ENCODE measurements at regions not wholly inside any gene's neighbourhood (a gene's known extent, or its start where the extent isn't known, plus 50 kb on each side); places are given as distances from the start of the nearest gene placed in this dataset.

DNA sequence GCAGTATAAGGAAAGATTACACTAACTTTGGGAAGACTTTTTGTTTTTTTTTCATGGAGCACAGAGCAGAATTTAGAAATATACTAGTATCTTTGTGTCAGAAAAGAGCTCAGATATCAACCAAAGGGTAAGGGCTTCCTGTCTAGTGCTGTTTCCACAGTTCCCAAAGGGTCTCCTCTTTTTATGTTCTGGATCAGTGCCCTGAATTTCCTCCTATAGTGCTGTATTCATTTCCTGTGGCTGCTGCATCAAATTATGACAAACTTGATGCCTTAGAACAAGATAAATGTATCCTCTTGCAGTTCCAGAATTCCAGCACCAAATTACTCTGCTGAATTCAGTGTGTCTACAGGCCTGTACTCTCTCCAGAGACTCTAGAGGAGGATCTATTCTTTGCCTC, 219.8 kb upstream of the THRB start:
- TF ChIP-seq, protein P1, sequence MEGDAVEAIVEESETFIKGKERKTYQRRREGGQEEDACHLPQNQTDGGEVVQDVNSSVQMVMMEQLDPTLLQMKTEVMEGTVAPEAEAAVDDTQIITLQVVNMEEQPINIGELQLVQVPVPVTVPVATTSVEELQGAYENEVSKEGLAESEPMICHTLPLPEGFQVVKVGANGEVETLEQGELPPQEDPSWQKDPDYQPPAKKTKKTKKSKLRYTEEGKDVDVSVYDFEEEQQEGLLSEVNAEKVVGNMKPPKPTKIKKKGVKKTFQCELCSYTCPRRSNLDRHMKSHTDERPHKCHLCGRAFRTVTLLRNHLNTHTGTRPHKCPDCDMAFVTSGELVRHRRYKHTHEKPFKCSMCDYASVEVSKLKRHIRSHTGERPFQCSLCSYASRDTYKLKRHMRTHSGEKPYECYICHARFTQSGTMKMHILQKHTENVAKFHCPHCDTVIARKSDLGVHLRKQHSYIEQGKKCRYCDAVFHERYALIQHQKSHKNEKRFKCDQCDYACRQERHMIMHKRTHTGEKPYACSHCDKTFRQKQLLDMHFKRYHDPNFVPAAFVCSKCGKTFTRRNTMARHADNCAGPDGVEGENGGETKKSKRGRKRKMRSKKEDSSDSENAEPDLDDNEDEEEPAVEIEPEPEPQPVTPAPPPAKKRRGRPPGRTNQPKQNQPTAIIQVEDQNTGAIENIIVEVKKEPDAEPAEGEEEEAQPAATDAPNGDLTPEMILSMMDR (conservative IDR thresholded peaks at IDR 0.05): no peak
- TF ChIP-seq EZH2 (IDR thresholded peaks at IDR 0.05; ENCODE audit: low read depth): no peak

Data from PC-9 (cell line).